ENCODE measurements at regions not wholly inside any gene's neighbourhood (a gene's known extent, or its start where the extent isn't known, plus 50 kb on each side); places are given as distances from the start of the nearest gene placed in this dataset.

- in situ Hi-C loops (cut with MboI; ENCODE audit: low sequenced_read_pairs, unreplicated experiment), result no loop called here
- TF ChIP-seq, protein P1, sequence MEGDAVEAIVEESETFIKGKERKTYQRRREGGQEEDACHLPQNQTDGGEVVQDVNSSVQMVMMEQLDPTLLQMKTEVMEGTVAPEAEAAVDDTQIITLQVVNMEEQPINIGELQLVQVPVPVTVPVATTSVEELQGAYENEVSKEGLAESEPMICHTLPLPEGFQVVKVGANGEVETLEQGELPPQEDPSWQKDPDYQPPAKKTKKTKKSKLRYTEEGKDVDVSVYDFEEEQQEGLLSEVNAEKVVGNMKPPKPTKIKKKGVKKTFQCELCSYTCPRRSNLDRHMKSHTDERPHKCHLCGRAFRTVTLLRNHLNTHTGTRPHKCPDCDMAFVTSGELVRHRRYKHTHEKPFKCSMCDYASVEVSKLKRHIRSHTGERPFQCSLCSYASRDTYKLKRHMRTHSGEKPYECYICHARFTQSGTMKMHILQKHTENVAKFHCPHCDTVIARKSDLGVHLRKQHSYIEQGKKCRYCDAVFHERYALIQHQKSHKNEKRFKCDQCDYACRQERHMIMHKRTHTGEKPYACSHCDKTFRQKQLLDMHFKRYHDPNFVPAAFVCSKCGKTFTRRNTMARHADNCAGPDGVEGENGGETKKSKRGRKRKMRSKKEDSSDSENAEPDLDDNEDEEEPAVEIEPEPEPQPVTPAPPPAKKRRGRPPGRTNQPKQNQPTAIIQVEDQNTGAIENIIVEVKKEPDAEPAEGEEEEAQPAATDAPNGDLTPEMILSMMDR (IDR thresholded peaks at IDR 0.05; ENCODE audit: borderline replicate concordance, control extremely low read depth, extremely low read depth, insufficient read depth, missing control alignments), result no peak
Measured at GRCh38 chr4:115357776-115358175, 244.4 kb upstream of the NDST4 start.

DNA sequence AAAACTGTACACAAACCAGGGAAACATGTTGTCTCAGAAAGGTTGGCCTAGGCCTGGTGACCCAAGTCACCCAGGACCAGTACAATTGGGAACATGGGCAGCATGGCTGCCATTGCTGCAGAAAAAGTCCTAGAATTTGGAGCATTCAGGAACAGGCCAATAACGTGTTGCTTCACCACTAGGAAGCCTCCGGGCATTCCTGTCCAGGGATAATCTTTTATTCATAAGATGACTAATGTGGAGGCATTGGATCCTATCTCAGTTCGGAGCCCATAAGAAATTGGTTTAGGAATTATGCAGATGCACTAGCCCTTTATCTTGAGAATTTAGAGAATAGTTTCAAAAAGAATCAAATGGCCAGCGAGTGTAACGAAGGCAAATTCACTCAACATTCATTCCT, 242.8 kb upstream of the NDST4 start:
- TF ChIP-seq, protein P1 (IDR thresholded peaks at IDR 0.05; ENCODE audit: borderline replicate concordance, control extremely low read depth, extremely low read depth, insufficient read depth, missing control alignments), result no peak
- no peak for DNase-seq (ENCODE audit: low spot score)
- in situ Hi-C loops (cut with MboI; ENCODE audit: low sequenced_read_pairs, unreplicated experiment), result no loop called here

More at GRCh38 chr4:115357776-115358175, 244.4 kb upstream of the NDST4 start:
- no peak for DNase-seq (ENCODE audit: low spot score)

GRCh38 chr4:115355329-115355728, 241.9 kb upstream of the NDST4 start:
- in situ Hi-C loops (cut with MboI; ENCODE audit: low sequenced_read_pairs, unreplicated experiment), result no loop called here
- DNase-seq (ENCODE audit: low spot score), result no peak
- TF ChIP-seq, protein P1 (IDR thresholded peaks at IDR 0.05; ENCODE audit: borderline replicate concordance, control extremely low read depth, extremely low read depth, insufficient read depth, missing control alignments), result no peak

DNA sequence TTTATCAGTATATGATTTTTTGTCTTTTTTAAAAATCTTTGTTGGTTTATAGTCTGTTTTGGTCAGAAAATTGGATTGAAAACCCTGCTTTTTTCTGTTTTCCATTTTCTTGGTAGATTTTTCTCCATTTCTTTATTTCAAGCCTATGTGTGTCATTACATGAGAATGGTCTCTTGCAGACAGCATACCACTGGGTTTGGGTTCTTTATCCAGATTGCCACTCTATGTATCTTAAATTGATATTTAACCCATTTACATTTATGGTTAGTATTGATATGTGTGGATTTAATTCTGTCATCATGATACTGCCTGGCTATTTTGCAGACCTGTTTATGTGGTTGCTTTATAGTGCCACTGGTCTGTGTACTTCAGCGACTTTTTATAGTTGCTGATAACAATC, 239.9 kb upstream of the NDST4 start:
- in situ Hi-C loops (cut with MboI; ENCODE audit: low sequenced_read_pairs, unreplicated experiment), result no loop called here
- TF ChIP-seq, protein P1 (IDR thresholded peaks at IDR 0.05; ENCODE audit: borderline replicate concordance, control extremely low read depth, extremely low read depth, insufficient read depth, missing control alignments), result no peak
- DNase-seq (ENCODE audit: low spot score), result no peak

DNA sequence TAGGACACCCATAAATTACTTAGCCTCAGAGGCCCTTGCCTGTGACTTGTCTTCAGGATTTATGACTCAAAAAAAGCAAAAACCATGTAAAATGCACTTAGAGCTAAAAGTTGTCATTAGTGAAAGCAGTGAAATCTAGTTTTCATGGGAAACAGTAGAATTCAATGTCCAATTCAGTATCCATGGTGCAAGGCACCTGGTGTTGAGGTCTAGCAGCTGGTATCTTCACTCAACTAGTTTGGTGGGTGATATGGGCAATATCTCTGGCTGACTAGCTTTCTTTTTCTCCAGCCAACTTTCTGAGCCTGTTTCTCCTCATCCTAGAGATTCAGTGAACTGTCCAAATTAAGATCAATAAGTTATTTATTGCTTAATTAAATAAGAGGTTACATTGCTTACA, 229.8 kb upstream of the NDST4 start:
- DNase-seq (ENCODE audit: low spot score), result no peak
- TF ChIP-seq, protein P1 (IDR thresholded peaks at IDR 0.05; ENCODE audit: borderline replicate concordance, control extremely low read depth, extremely low read depth, insufficient read depth, missing control alignments), result no peak
- in situ Hi-C loops (cut with MboI; ENCODE audit: low sequenced_read_pairs, unreplicated experiment), result no loop called here

DNA sequence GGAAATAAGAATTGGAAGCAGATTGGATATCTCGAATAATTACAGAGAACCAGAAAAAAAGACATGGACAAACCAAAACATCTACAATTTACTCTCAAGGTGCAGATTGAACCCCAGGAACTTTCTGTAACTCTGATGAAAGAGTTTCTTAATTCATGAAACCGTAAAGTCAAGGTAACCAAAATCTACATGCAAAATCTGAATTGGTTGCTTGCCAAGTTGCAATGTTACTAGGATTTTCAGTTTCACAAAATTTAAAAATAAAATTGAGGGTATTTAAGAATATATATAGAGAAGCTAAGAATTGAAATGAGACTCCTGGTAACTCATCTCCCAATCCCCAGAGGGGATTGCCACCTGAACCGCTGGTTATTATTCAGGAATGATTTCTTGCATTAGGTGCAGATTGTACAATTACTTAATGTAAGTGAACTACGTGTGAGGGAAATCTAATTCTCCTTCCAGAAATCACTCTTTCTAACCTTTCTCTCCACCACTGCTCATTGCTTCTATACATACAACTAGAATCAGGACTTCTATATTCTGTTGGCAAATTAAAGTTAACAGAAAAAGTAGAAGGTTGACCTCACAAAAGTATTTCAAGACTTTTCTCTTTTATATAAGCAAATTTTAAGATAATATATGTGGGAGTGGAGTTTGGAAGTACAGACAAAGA, 221.5 kb upstream of the NDST4 start:
- TF ChIP-seq, protein P1 (IDR thresholded peaks at IDR 0.05; ENCODE audit: borderline replicate concordance, control extremely low read depth, extremely low read depth, insufficient read depth, missing control alignments), result no peak
- in situ Hi-C loops (cut with MboI; ENCODE audit: low sequenced_read_pairs, unreplicated experiment), result no loop called here

More for the DNA sequence above, 221.5 kb upstream of the NDST4 start:
- no peak for DNase-seq (ENCODE audit: low spot score)
